IPS-18a (cell line): ENCODE measurements at regions not wholly inside any gene's neighbourhood (a gene's known extent, or its start where the extent isn't known, plus 50 kb on each side); places are given as distances from the start of the nearest gene placed in this dataset.
"Not testable (repeated sequence)": the region's sequence is repeated elsewhere in the genome, so short reads cannot be mapped to it uniquely, and the experiment has no call there.

Experiments used
- H3K27ac ChIP-seq: one replicate; pipeline ENCODE4 v1.5.1; 2013; ENCODE audit warnings: low read length
- H3K27me3 ChIP-seq: one replicate; pipeline ENCODE4 v1.6.1; 2013; ENCODE audit warnings: mild to moderate bottlenecking, low read length; ENCODE audit not compliant: control insufficient read depth, insufficient read depth
- H3K36me3 ChIP-seq: one replicate; pipeline ENCODE4 v1.6.1; 2013; ENCODE audit warnings: low read depth, low read length; ENCODE audit not compliant: control insufficient read depth
- H3K4me1 ChIP-seq: one replicate; pipeline ENCODE4 v1.6.1; 2013; ENCODE audit warnings: low read depth, low read length; ENCODE audit not compliant: control insufficient read depth
- H3K4me3 ChIP-seq: one replicate; pipeline ENCODE4 v1.5.1; 2013; ENCODE audit warnings: low read length
- H3K9ac ChIP-seq: one replicate; pipeline ENCODE4 v1.6.1; 2013; ENCODE audit warnings: mild to moderate bottlenecking, low read length, moderate library complexity
- H3K9me3 ChIP-seq: one replicate; pipeline ENCODE4 v1.6.1; 2013; ENCODE audit warnings: low read depth, low read length; ENCODE audit not compliant: control insufficient read depth

DNA sequence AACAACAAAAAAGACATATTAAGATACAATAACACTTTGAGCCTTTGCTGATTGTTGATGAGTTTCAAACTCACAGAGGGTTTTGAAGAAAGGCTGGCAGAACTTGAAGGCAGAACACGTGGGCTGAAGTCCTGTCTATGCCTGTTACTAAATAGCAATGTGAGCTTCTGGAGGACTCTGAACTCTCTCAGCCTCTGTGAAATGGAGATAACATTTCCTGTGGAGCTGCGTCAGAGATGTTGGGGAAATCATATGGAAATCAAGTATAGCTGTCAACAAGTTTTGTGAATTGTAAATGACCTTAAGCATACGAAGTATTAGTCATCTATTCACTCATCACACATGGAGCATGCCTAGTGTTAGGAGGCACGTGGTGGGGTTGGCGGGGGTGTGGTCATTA lies 229.4 kb upstream of the VKORC1L1 start:
- H3K9ac ChIP-seq, H3K4me3 ChIP-seq, H3K27me3 ChIP-seq, H3K9me3 ChIP-seq, H3K4me1 ChIP-seq, H3K36me3 ChIP-seq, H3K27ac ChIP-seq: not testable (repeated sequence)

GRCh38 chr7:65647153-65647964 lies 225.5 kb upstream of the VKORC1L1 start:
- H3K9ac ChIP-seq, H3K27ac ChIP-seq, H3K9me3 ChIP-seq, H3K4me1 ChIP-seq, H3K4me3 ChIP-seq, H3K36me3 ChIP-seq, H3K27me3 ChIP-seq: not testable (repeated sequence)

DNA sequence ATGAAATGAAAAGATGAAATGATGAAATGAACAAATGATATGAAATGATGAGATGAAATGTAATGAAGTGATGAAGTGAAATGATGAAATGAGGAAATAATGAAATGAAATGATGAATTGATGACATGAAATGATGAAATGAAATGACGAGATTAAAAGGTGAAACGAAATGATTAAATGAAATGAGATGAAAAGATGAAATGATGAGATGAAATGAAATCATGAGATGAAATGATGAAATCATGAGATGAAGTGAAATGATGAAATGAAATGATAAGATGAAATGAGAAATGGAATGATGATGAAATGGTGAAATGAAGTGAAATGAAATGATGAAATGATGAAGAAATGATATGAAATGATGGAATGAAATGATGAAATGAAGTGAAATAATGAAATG lies 221.7 kb upstream of the VKORC1L1 start:
- not testable (repeated sequence) for H3K4me3 ChIP-seq, H3K4me1 ChIP-seq, H3K27ac ChIP-seq, H3K9ac ChIP-seq, H3K9me3 ChIP-seq, H3K27me3 ChIP-seq, H3K36me3 ChIP-seq

DNA sequence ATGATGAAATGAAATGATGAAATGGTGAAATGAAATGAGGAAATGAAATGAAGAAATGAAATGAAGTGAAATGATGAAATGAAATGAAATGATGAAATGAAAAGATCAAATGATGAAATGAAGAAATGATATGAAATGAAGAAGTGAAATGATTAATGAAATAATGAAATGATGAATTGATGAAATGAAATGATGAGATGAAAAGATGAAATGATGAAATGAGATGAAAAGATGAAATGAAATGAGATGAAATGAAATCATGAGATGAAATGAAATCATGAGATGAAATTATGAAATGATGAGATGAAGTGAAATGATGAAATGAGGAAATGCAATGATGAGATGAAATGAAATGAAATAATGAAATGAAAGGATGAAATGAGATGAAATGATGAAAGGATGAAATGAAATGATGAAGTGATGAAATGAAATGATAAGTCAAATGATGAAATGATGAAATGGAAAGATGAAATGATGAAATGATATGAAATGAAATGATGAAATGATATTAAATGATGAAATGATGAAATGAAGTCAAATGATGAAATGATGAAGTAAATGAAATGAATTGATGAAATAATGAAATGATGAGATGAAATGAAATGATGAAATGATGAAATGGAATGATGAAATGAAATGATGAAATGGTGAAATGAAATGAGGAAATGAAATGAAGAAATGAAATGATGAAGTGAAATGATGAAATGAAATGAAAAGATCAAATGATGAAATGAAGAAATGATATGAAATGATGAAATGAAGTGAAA lies 220.9 kb upstream of the VKORC1L1 start:
- not testable (repeated sequence) for H3K4me3 ChIP-seq, H3K9ac ChIP-seq, H3K9me3 ChIP-seq, H3K36me3 ChIP-seq, H3K27ac ChIP-seq, H3K4me1 ChIP-seq, H3K27me3 ChIP-seq

DNA sequence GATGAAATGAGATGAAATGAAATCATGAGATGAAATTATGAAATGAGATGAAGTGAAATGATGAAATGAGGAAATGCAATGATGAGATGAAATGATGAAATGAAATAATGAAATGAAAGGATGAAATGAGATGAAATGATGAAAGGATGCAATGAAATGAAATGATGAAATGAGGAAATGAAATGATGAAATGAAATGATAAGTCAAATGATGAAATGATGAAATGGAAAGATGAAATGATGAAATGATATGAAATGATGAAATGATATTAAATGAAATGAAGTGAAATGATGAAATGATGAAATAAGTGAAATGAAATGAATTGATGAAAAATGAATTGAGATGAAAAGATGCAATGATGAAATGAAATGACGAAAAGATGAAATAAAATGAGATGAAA lies 220.2 kb upstream of the VKORC1L1 start:
- H3K4me1 ChIP-seq, H3K9ac ChIP-seq, H3K27me3 ChIP-seq, H3K27ac ChIP-seq, H3K9me3 ChIP-seq, H3K36me3 ChIP-seq, H3K4me3 ChIP-seq: not testable (repeated sequence)

DNA sequence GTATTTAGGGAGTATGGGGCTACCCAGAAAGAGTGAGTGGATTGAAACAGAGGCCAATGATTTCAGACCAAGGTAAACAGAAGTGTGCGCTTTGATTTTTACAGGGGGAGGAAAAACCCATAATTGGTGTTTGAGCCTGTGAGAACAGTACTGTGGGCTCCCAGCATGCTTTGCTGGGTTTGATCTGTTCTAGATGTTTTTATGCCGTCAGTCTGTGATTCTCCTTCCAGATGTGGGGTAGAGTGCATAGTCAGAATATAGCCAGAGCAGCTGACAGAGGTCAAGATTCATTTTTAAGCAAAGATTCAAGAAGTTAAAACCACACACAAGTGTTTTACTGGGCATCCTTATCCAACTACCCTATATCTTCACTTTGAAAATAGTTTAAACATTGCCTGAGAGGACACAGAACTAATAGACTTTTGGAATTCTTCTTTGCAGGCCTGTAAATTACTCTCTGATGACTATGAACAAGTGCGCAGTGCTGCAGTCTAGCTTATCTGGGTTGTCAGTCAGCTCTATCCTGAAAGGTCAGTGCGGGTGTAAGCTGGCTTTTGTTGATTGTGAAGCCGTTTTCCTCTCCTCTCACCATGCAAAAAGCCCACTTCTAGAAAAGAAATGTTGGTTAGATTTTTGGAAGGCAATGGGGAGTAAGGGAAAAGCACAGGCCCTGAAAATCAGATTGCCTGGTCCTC lies 216.2 kb upstream of the VKORC1L1 start:
- not testable (repeated sequence) for H3K9me3 ChIP-seq, H3K36me3 ChIP-seq, H3K4me3 ChIP-seq, H3K4me1 ChIP-seq, H3K27me3 ChIP-seq, H3K9ac ChIP-seq, H3K27ac ChIP-seq

- H3K36me3 ChIP-seq, H3K27me3 ChIP-seq, H3K4me1 ChIP-seq, H3K9ac ChIP-seq, H3K27ac ChIP-seq, H3K9me3 ChIP-seq, H3K4me3 ChIP-seq: not testable (repeated sequence)
Measured at GRCh38 chr7:65683362-65683761, 189.5 kb upstream of the VKORC1L1 start.

DNA sequence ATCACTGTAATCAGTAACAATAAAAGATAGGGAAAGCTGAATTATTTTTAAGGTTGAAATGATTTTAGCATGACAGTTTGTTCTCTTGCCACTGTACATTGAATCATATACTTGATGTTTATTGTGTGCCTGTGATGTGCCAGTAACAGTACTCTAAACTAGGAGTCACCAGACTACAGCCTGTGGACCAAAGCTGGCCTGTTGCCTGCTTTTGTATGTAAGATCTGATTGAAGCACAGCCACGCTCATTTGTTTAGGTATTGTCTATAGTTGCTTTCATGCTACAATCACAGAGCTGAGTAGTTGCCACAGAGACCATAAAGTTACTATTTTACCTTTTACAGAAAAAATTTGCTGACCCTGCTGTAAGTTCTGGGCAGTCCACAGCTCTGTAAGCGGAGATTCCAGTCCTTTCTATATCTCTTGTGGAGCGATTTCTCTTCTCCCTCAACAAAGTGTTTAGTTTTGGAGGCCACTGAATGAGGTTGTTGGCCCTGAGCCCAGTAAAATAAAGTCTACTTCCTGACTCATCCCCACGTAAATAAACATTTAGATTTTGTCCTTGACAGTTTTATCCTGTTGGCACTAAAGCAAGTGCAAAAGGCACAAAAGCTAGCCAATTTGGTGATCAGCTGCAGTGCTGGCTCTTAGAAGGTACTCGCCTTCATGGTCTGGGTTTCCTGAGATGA lies 173.7 kb upstream of the VKORC1L1 start:
- not testable (repeated sequence) for H3K27me3 ChIP-seq, H3K4me1 ChIP-seq, H3K9ac ChIP-seq, H3K9me3 ChIP-seq, H3K4me3 ChIP-seq, H3K36me3 ChIP-seq, H3K27ac ChIP-seq

- not testable (repeated sequence) for H3K27me3 ChIP-seq, H3K9ac ChIP-seq, H3K36me3 ChIP-seq, H3K9me3 ChIP-seq, H3K27ac ChIP-seq, H3K4me1 ChIP-seq, H3K4me3 ChIP-seq
Measured at GRCh38 chr7:65699715-65700356, 173.0 kb upstream of the VKORC1L1 start.

DNA sequence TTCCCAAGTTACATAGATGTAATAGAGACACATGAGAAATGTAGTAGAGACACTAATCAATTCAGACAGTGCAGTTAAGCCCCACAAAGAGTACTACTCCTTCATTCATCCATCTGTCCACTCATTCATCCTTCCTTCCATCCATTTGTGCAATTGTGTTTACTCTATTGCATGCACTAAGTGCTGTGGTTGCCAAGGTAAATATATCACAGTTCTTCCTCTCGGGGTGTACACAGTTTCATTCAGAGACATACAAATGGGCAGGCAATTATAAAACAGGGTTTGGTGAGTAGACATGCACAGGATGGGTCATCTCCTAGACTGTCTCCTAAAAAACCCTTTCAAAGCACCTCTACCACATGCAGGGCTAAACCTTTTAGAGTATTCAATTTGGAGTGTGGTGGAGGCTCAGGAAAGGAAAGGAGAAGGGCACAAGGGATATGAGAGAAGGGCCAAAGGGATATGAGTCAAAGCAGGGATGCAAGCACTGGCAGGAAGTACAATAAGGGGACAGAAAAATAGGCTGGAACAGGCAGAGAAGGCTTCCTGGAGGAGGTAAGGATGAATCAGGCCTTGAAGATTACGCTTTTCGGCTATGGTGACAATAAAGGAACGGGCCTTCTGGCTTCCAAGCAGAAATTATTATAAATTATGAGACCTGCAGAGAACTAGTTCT lies 153.6 kb upstream of the VKORC1L1 start:
- H3K36me3 ChIP-seq, H3K4me3 ChIP-seq, H3K9ac ChIP-seq, H3K4me1 ChIP-seq, H3K27ac ChIP-seq, H3K9me3 ChIP-seq, H3K27me3 ChIP-seq: not testable (repeated sequence)

GRCh38 chr7:65722361-65722792 lies 150.5 kb upstream of the VKORC1L1 start:
- no peak overlapping the region for H3K4me3 ChIP-seq
- H3K9me3 ChIP-seq: no peaks in the 10 kb centered on the region
- no peaks in the 10 kb centered on the region for H3K27me3 ChIP-seq
- no peaks in the 10 kb centered on the region for H3K36me3 ChIP-seq
- no peak overlapping the region for H3K27ac ChIP-seq
- no peak overlapping the region for H3K9ac ChIP-seq
- H3K4me1 ChIP-seq: no peaks in the 10 kb centered on the region
